OCI-LY1 (cell line): ENCODE measurements at regions not wholly inside any gene's neighbourhood (a gene's known extent, or its start where the extent isn't known, plus 50 kb on each side); places are given as distances from the start of the nearest gene placed in this dataset.

Experiments used
- H2AFZ ChIP-seq: fragments of 200-600 bp; sonication (generic), shearing (Covaris generic); 2 replicates; pipeline ENCODE4 v1.6.0; 2014; ENCODE audit warnings: antibody characterized with exemption, mild to moderate bottlenecking, low read length
- H3F3A ChIP-seq: fragments of 200-600 bp; sonication (generic), shearing (Covaris generic); 2 replicates; pipeline ENCODE4 v1.6.0; 2014; ENCODE audit warnings: mild to moderate bottlenecking, antibody characterized with exemption, low read length, moderate library complexity; ENCODE audit not compliant: insufficient read depth
- H3K27ac ChIP-seq: fragments of 200-600 bp; sonication (generic); 2 replicates; pipeline ENCODE4 v1.5.1; 2014; ENCODE audit warnings: low read length, mixed run types, mild to moderate bottlenecking, low read depth; ENCODE audit not compliant: poor library complexity, severe bottlenecking
- H3K27me3 ChIP-seq: fragments of 200-600 bp; sonication (generic); 2 replicates; pipeline ENCODE4 v1.6.0; 2014; ENCODE audit warnings: antibody characterized with exemption, mild to moderate bottlenecking, low read length, moderate library complexity; ENCODE audit not compliant: insufficient read depth
- H3K36me3 ChIP-seq: fragments of 200-600 bp; sonication (generic); 2 replicates; pipeline ENCODE4 v1.6.1; 2014; ENCODE audit warnings: mild to moderate bottlenecking, antibody characterized with exemption, low read length, moderate library complexity, mixed read lengths; ENCODE audit not compliant: insufficient read depth
- H3K4me1 ChIP-seq: fragments of 200-600 bp; sonication (generic); 2 replicates; pipeline ENCODE4 v1.5.1; 2014; ENCODE audit warnings: mild to moderate bottlenecking, low read length, moderate library complexity; ENCODE audit not compliant: insufficient read depth, severe bottlenecking
- H3K4me2 ChIP-seq: fragments of 200-600 bp; sonication (generic), shearing (Covaris generic); 2 replicates; pipeline ENCODE4 v1.6.1; 2014; ENCODE audit warnings: low read length
- H3K4me3 ChIP-seq: fragments of 200-600 bp; sonication (generic); 2 replicates; pipeline ENCODE4 v1.5.1; 2014; ENCODE audit warnings: low read length, low read depth, mild to moderate bottlenecking, mixed read lengths; ENCODE audit not compliant: poor library complexity, severe bottlenecking
- H3K79me2 ChIP-seq: fragments of 200-600 bp; shearing (Covaris generic); 2 replicates; pipeline ENCODE4 v1.6.1; 2016; ENCODE audit warnings: mixed run types, low read length, mixed read lengths; ENCODE audit not compliant: insufficient read depth
- H3K9ac ChIP-seq: fragments of 200-600 bp; sonication (generic), shearing (Covaris generic); 2 replicates; pipeline ENCODE4 v1.6.1; 2014; ENCODE audit warnings: mild to moderate bottlenecking, low read length, mixed read lengths
- H3K9me2 ChIP-seq: fragments of 200-600 bp; sonication (generic), shearing (Covaris generic); 2 replicates; pipeline ENCODE4 v1.6.1; 2014; ENCODE audit warnings: low read depth, mild to moderate bottlenecking, low read length, mixed read lengths
- H3K9me3 ChIP-seq: fragments of 200-600 bp; shearing (Covaris generic); 2 replicates; pipeline ENCODE4 v1.6.1; 2014; ENCODE audit warnings: low read length, mixed read lengths
- H4K20me1 ChIP-seq: fragments of 200-600 bp; sonication (generic), shearing (Covaris generic); 2 replicates; pipeline ENCODE4 v1.6.0; 2016; ENCODE audit warnings: mild to moderate bottlenecking, low read length; ENCODE audit not compliant: insufficient read depth
- EZH2 ChIP-seq: fragments of 200-600 bp; sonication (generic), shearing (Covaris generic); IDR thresholded peaks from 2 replicates; pipeline ENCODE4 v1.8.0; 2017; ENCODE audit warnings: borderline replicate concordance, mixed run types, mild to moderate bottlenecking, antibody characterized with exemption, low read length, moderate library complexity, mixed read lengths
- TF ChIP-seq, protein P1 (sequence below): fragments of 200-600 bp; sonication (generic), shearing (Covaris generic); IDR thresholded peaks from 2 replicates; pipeline ENCODE4 v1.5.1; 2017; ENCODE audit warnings: mild to moderate bottlenecking, antibody characterized with exemption, low read length, moderate library complexity, mixed read lengths

DNA sequence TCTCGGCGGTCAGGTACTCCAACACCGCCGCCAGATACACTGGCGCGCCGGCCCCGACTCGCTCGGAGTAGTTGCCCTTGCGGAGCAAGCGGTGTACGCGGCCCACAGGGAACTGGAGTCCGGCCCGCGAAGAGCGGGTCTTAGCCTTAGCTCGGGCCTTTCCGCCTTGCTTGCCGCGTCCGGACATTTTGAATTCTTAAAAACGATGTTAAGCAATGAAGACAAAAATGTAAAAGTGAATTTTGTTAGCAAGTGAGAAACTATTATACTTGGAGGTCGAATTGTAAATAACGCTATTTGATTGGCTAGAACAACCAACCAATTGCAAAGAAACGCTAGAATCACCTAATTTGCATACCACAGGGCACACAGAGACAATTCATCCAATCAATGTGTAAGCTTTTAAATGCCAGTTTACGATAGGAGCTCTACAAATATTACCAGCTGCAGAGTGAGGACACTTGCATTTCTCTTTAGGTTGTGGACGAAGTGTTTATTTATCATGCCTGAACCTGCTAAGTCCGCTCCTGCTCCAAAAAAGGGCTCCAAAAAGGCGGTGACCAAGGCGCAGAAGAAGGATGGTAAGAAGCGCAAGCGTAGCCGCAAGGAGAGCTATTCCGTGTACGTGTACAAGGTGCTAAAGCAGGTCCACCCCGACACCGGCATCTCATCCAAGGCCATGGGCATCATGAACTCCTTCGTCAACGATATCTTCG is 112.0 kb downstream of the HFE start:
- peak overlapping the region; percentile 95 for H3K4me2 ChIP-seq
- H3F3A ChIP-seq: peaks cover 30% of the 10 kb centered on the region
- H3K9me3 ChIP-seq: no peaks in the 10 kb centered on the region
- H3K27me3 ChIP-seq: no peaks in the 10 kb centered on the region
- H3K4me3 ChIP-seq: peak overlapping the region; percentile 85
- no peaks in the 10 kb centered on the region; the same call in 1 of the 2 replicates for H3K79me2 ChIP-seq
- H3K27ac ChIP-seq: peak overlapping the region; percentile 99
- H2AFZ ChIP-seq: no peak overlapping the region
- peaks cover 45% of the 10 kb centered on the region for H3K4me1 ChIP-seq
- H3K9ac ChIP-seq: peak overlapping the region; percentile 98
- peaks cover 8% of the 10 kb centered on the region; the same call in 1 of the 2 replicates for H3K36me3 ChIP-seq
- no peaks in the 10 kb centered on the region for H3K9me2 ChIP-seq
- TF ChIP-seq EZH2: no peak
- TF ChIP-seq, protein P1, sequence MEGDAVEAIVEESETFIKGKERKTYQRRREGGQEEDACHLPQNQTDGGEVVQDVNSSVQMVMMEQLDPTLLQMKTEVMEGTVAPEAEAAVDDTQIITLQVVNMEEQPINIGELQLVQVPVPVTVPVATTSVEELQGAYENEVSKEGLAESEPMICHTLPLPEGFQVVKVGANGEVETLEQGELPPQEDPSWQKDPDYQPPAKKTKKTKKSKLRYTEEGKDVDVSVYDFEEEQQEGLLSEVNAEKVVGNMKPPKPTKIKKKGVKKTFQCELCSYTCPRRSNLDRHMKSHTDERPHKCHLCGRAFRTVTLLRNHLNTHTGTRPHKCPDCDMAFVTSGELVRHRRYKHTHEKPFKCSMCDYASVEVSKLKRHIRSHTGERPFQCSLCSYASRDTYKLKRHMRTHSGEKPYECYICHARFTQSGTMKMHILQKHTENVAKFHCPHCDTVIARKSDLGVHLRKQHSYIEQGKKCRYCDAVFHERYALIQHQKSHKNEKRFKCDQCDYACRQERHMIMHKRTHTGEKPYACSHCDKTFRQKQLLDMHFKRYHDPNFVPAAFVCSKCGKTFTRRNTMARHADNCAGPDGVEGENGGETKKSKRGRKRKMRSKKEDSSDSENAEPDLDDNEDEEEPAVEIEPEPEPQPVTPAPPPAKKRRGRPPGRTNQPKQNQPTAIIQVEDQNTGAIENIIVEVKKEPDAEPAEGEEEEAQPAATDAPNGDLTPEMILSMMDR: no peak
- H4K20me1 ChIP-seq: no peaks in the 10 kb centered on the region

DNA sequence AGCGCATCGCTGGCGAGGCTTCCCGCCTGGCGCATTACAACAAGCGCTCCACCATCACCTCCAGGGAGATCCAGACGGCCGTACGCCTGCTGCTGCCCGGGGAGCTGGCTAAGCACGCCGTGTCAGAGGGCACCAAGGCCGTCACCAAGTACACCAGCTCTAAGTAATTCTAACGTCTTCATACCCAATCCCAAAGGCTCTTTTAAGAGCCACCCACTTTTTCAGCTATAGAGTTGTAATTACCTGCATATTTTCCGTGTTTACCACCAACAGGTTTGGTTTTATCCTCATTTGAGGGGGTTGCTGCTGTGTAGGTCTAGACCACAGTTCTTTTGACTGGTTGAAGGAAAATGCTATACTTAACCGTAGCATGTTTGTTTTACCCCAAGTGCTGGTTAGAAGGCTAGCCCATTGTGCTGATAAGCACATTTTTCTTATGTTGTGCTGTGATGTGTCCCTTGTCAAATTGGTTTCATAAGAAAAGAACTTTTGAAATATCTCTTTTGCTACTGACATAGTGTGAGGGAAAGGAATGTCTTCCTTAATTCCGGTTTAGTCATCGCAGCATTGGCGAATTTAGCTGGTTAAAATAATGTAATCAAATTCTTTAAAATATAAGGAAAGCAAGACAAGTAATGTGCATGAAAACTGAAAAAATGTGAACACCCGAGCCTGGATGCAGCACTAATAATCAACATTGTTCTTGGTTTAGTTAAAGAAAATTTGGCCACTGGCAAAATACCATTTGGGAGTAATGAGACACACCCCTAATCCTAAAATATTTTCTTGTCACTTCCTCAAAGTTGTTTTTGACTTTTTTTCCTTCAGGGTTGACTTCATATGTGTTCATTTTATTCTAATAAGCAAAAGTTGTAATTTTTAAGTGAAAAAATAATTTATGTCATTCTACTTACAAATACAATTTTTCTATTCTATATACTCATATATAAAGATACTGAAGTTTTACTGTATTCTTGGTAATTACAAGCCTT is 112.8 kb downstream of the HFE start:
- H3K9ac ChIP-seq: peak overlapping the region; percentile 92
- no peaks in the 10 kb centered on the region for H3K79me2 ChIP-seq
- no peak overlapping the region for H2AFZ ChIP-seq
- no peaks in the 10 kb centered on the region for H3K9me3 ChIP-seq
- H3K27me3 ChIP-seq: no peaks in the 10 kb centered on the region
- TF ChIP-seq, protein P1: no peak
- no peak for TF ChIP-seq EZH2
- H4K20me1 ChIP-seq: no peaks in the 10 kb centered on the region
- H3K36me3 ChIP-seq: peaks cover 8% of the 10 kb centered on the region; the same call in 1 of the 2 replicates
- H3K27ac ChIP-seq: peak overlapping the region; percentile 99
- peak overlapping the region; percentile 85 for H3K4me3 ChIP-seq
- H3K4me2 ChIP-seq: peak overlapping the region; percentile 78
- H3K4me1 ChIP-seq: peaks cover 40% of the 10 kb centered on the region
- no peaks in the 10 kb centered on the region for H3K9me2 ChIP-seq
- peaks cover 30% of the 10 kb centered on the region for H3F3A ChIP-seq

DNA sequence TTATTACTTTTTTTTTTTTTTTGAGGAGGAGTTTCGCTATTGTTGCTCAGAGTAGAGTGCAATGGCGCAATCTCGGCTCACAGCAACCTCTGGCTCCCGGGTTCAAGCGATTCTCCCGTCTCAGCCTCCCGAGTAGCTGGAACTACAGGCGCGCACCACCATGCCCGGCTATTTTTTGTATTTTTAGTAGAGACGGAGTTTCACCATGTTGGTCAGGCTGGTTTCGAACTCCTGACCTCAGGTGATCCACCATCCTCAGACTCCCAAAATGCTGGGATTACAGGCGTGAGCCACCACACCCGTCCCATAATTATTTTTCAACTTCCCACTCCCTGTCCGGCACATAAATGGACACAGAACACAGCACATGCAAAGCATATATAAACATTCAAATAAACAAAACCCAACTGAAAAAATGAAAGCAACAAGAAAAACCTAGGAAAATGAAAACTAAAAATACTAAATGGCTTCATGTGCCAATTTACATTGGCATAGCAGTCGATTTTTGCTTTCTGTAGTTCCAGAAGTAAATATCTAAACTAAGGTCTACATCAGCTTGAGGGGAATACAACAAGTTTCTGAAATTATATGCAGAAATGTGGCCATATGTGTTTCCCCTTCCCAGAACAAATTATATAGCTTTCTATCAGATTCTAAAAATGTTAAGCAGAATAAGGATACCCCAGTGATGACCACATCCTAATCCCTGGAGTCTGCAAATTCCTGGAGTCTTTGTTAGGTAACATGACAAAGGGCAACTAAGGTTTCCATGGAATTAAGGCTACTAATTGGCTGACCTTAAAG is 113.9 kb downstream of the HFE start:
- Histone ChIP-seq H3K4me1 (peaks cover 50% of the 10 kb centered on the region), H3K27ac (peak overlapping the region; percentile 99), H3K36me3 (peaks cover 8% of the 10 kb centered on the region; the same call in 1 of the 2 replicates), H3K9me2 (no peaks in the 10 kb centered on the region), H3F3A (peaks cover 30% of the 10 kb centered on the region), H3K4me3 (no peak overlapping the region), H3K4me2 (0 out of 2 replicates have a peak overlapping the region, but pooled peaks have one; percentile 8), H2AFZ (no peak overlapping the region), H3K27me3 (no peaks in the 10 kb centered on the region), H4K20me1 (no peaks in the 10 kb centered on the region), H3K9me3 (no peaks in the 10 kb centered on the region), H3K79me2 (no peaks in the 10 kb centered on the region), H3K9ac (peak overlapping the region; percentile 9; the same call in 1 of the 2 replicates)
- no peak for TF ChIP-seq EZH2
- TF ChIP-seq, protein P1: no peak
